ENCODE measurements at regions not wholly inside any gene's neighbourhood (a gene's known extent, or its start where the extent isn't known, plus 50 kb on each side); places are given as distances from the start of the nearest gene placed in this dataset.
A peak's percentile ranks its signal among the peaks of the same experiment; 100 is the strongest.

GRCh38 chr9:119020730-119021333, 348.4 kb downstream of the BRINP1 start:
- H2BK15ac ChIP-seq (ENCODE audit: low read depth, low read length), result no peak overlapping the region
- no peak overlapping the region for H3K56ac ChIP-seq (ENCODE audit: insufficient read length, low read depth, low read length)
- no peak overlapping the region for H4K8ac ChIP-seq (replicated peaks; ENCODE audit: insufficient read length, low read depth, low read length)
- Mint-ChIP-seq H3K36me3 (ENCODE audit: insufficient read depth in 1 of 3, low read depth in 3 of 3) (no peaks in the 10 kb centered on the region), H3K27ac (no peak overlapping the region), H3K4me3 (no peak overlapping the region), H3K27me3 (ENCODE audit: low read depth) (no peaks in the 10 kb centered on the region), H3K9me3 (no peaks in the 10 kb centered on the region), H3K4me1 (peaks cover 5 to 12% of the 10 kb centered on the region in 2 experiments; a peak in 3 of 4 replicates)
- no peak overlapping the region for H2BK120ac ChIP-seq (ENCODE audit: low read depth, low read length, poor library complexity, severe bottlenecking)
- no peak overlapping the region for H2BK5ac ChIP-seq (ENCODE audit: insufficient read length, low read length)
- H3K27ac ChIP-seq (ENCODE audit: insufficient read length, low read depth, low read length), result no peak overlapping the region
- no peaks in the 10 kb centered on the region for H3K4me1 ChIP-seq (ENCODE audit: insufficient read depth, low read length)
- peak; percentile 29 for DNase-seq
- H4K91ac ChIP-seq (ENCODE audit: insufficient read length, low read depth, low read length), result no peak overlapping the region
- no peak overlapping the region for H2AFZ ChIP-seq (ENCODE audit: low read length)
- H4K5ac ChIP-seq (ENCODE audit: insufficient read length, low read depth, low read length), result no peak overlapping the region
- no peak overlapping the region for H3K9ac ChIP-seq (ENCODE audit: extremely low read depth, insufficient read length, low read length)
- H3K14ac ChIP-seq (ENCODE audit: insufficient read depth, low read length), result no peak overlapping the region
- H2AK5ac ChIP-seq (ENCODE audit: insufficient read length, low read length), result no peak overlapping the region
- no peaks in the 10 kb centered on the region for H3K27me3 ChIP-seq (ENCODE audit: insufficient read depth, low read length)
- no peaks in the 10 kb centered on the region for H3K79me2 ChIP-seq (ENCODE audit: insufficient read depth, low read length)
- H3K9me3 ChIP-seq (ENCODE audit: control insufficient read depth, low read depth, low read length), result no peaks in the 10 kb centered on the region
- no peaks in the 10 kb centered on the region for H3K23me2 ChIP-seq (ENCODE audit: insufficient read length, low read depth, low read length, poor library complexity, severe bottlenecking)
- TF ChIP-seq CTCF (conservative IDR thresholded peaks at IDR 0.05), result 0 out of 3 replicates have a peak, but pooled peaks have one; percentile 24
- H3K23ac ChIP-seq (ENCODE audit: insufficient read length, low read depth, low read length), result no peak overlapping the region
- no peaks in the 10 kb centered on the region for H3K79me1 ChIP-seq (ENCODE audit: insufficient read depth, low read depth, low read length, poor library complexity, severe bottlenecking)
- no peak overlapping the region for H2BK20ac ChIP-seq (ENCODE audit: low read depth, low read length, poor library complexity, severe bottlenecking)
- H3K4ac ChIP-seq (ENCODE audit: low read depth, low read length), result no peak overlapping the region
- no peaks in the 10 kb centered on the region for H4K20me1 ChIP-seq (ENCODE audit: control insufficient read depth, insufficient read depth, insufficient read length)
- WGBS (ENCODE audit: extremely low coverage, insufficient read length, low lambda C conversion rate), result no CpG with 5 or more reads among the region's 4 CpGs
- no peak overlapping the region for H3K4me2 ChIP-seq (ENCODE audit: insufficient read depth, insufficient read length, low read length)
- no peak overlapping the region for H3T11ph ChIP-seq (ENCODE audit: low read length)
- no peak overlapping the region for H2BK12ac ChIP-seq (ENCODE audit: insufficient read length, low read depth, low read length)
- no peak overlapping the region for H3K18ac ChIP-seq (ENCODE audit: insufficient read length, low read depth, low read length)

All from H9 (cell line).